HepG2 (cell line): ENCODE measurements at regions not wholly inside any gene's neighbourhood (a gene's known extent, or its start where the extent isn't known, plus 50 kb on each side); places are given as distances from the start of the nearest gene placed in this dataset.

ENCODE experiments used
- ATAC-seq: fragments of 200-7000 bp; cut with Tn5 transposase; 3 replicates; pipeline ENCODE4 v1.9.1; 2020; ENCODE audit warnings: mild to moderate bottlenecking, moderate library complexity
- BruUV-seq: library from RNA; stranded (reverse); fragments of 400-500 nt; replicated peaks from 2 replicates; lab custom pipeline; 2021; lab: Mats Ljungman, UMichigan
- CTCF ChIA-PET: fragments of 300-600 bp; formaldehyde crosslinking; extraction: SDS; loops from one replicate; lab custom pipeline; 2021; ENCODE audit warnings: low total read pairs, inconsistent platforms, low intra/inter-chr PET ratio; lab: Yijun Ruan, JAX
- POLR2A ChIA-PET: fragments of 350-600 bp; sonication (Branson Sonifier 250); formaldehyde crosslinking; loops from one replicate; lab custom pipeline; 2020; ENCODE audit warnings: antibody characterized with exemption, inconsistent platforms; lab: Yijun Ruan, JAX
- DNase-seq: peaks from one replicate; pipeline ENCODE4 v3.0.0-alpha.2; 2015; ENCODE audit warnings: low spot score
- FAIRE-seq: peaks from 3 replicates; lab custom pipeline; 2011; peaks lifted over from hg19 to GRCh38; lab: Jason Lieb, UNC
- H2AFZ ChIP-seq: one replicate; pipeline ENCODE4 v1.6.1; 2011; ENCODE audit warnings: low read length, inconsistent platforms
- H3K27ac ChIP-seq: fragments of 300-600 bp; 3 replicates; pipeline ENCODE4 v1.8.0; 2011; ENCODE audit warnings: mixed run types, mild to moderate bottlenecking, mixed read lengths, low read length, inconsistent platforms; ENCODE audit not compliant: insufficient read depth; ENCODE audit errors: extremely low read length
- H3K27me3 ChIP-seq, 2 experiments: fragments of 200-600 bp in 1 of 2; 2 replicates in 1 of 2; 3 replicates in 1 of 2; pipeline versions ENCODE4 v1.6.0 to v1.8.0; 2011; ENCODE audit warnings: low read length in 2 of 2, mild to moderate bottlenecking in 2 of 2, moderate library complexity in 2 of 2, inconsistent platforms in 1 of 2; ENCODE audit not compliant: insufficient read depth in 2 of 2, control insufficient read depth in 1 of 2
- H3K36me3 ChIP-seq, 2 experiments: fragments of 200-600 bp in 1 of 2; replicated peaks in 1 of 2; 2 replicates in 1 of 2; 3 replicates in 1 of 2; pipeline versions ENCODE4 v1.5.1 to v1.8.0; 2011; ENCODE audit warnings: low read length in 2 of 2, inconsistent platforms in 1 of 2; ENCODE audit not compliant: insufficient read depth in 2 of 2, control insufficient read depth in 1 of 2
- H3K4me1 ChIP-seq: 2 replicates; pipeline ENCODE4 v1.5.1; 2012; ENCODE audit warnings: low read length, inconsistent platforms; ENCODE audit not compliant: insufficient read depth
- H3K4me2 ChIP-seq: 2 replicates; pipeline ENCODE4 v1.6.0; 2011; ENCODE audit warnings: low read depth, low read length, inconsistent platforms
- H3K4me3 ChIP-seq, 3 experiments: fragments of 200-600 bp in 1 of 3; sonication (generic), shearing (Covaris generic) in 1 of 3; replicated peaks in 1 of 3; 2 replicates each; pipeline ENCODE4 v1.5.1; 2011 to 2016; ENCODE audit warnings: low read length in 3 of 3, inconsistent platforms in 2 of 3, low read depth in 2 of 3, mild to moderate bottlenecking in 2 of 3, control low read depth in 1 of 3, mixed read lengths in 1 of 3; ENCODE audit not compliant: insufficient read depth in 1 of 3
- H3K79me2 ChIP-seq: one replicate; pipeline ENCODE4 v1.6.1; 2011; ENCODE audit warnings: low read length, inconsistent platforms; ENCODE audit not compliant: insufficient read depth
- H3K9ac ChIP-seq: 2 replicates; pipeline ENCODE4 v1.6.0; 2011; ENCODE audit warnings: mild to moderate bottlenecking, low read depth, low read length, inconsistent platforms; ENCODE audit not compliant: insufficient read depth
- H3K9me3 ChIP-seq: 2 replicates; pipeline ENCODE4 v1.5.1; 2012; ENCODE audit warnings: mild to moderate bottlenecking, low read length
- H4K20me1 ChIP-seq: 2 replicates; pipeline ENCODE4 v1.6.0; 2011; ENCODE audit warnings: inconsistent platforms, mild to moderate bottlenecking, low read length, moderate library complexity; ENCODE audit not compliant: insufficient read depth
- ARID5B ChIP-seq: IDR thresholded peaks from 2 replicates; pipeline ENCODE4 v1.4.0; 2020; ENCODE audit warnings: mild to moderate bottlenecking, missing genetic modification reagents
- CTCF ChIP-seq: sonication (generic); formaldehyde crosslinking; IDR thresholded peaks from 2 replicates; pipeline ENCODE4 v1.5.0; 2020; ENCODE audit warnings: mild to moderate bottlenecking, missing genetic modification reagents, moderate library complexity
- MAZ ChIP-seq, 2 experiments: sonication (generic) in 1 of 2; formaldehyde crosslinking in 1 of 2; IDR thresholded peaks; 2 replicates each; pipeline versions ENCODE4 v1.5.0 to v1.6.1; 2012 to 2020; ENCODE audit warnings: low read depth in 2 of 2, mild to moderate bottlenecking in 2 of 2, borderline replicate concordance in 1 of 2, improper control_type of control experiment in 1 of 2, low read length in 1 of 2, missing genetic modification reagents in 1 of 2, moderate library complexity in 1 of 2
- RELA ChIP-seq: sonication (generic); formaldehyde crosslinking; IDR thresholded peaks from 2 replicates; pipeline ENCODE4 v1.4.0; 2020; ENCODE audit warnings: missing genetic modification reagents
- SOX5 ChIP-seq: IDR thresholded peaks from 2 replicates; pipeline ENCODE4 v1.6.1; 2016; ENCODE audit warnings: borderline replicate concordance
- ZFP36L1 ChIP-seq: sonication (generic); formaldehyde crosslinking; IDR thresholded peaks from 2 replicates; pipeline ENCODE4 v1.8.0; 2022; ENCODE audit warnings: mild to moderate bottlenecking, missing genetic modification reagents, moderate library complexity
- ZNF10 ChIP-seq: sonication (generic); formaldehyde crosslinking; IDR thresholded peaks from 2 replicates; pipeline ENCODE4 v1.4.0; 2020; ENCODE audit warnings: mild to moderate bottlenecking, low read depth, missing genetic modification reagents, borderline replicate concordance
- ZNF432 ChIP-seq: sonication (generic); formaldehyde crosslinking; IDR thresholded peaks from 2 replicates; pipeline ENCODE4 v1.5.0; 2020; ENCODE audit warnings: missing genetic modification reagents, mild to moderate bottlenecking, borderline replicate concordance
- ZNF564 ChIP-seq: sonication (generic); formaldehyde crosslinking; IDR thresholded peaks from 2 replicates; pipeline ENCODE4 v1.8.1; 2023; ENCODE audit warnings: mild to moderate bottlenecking, missing genetic modification reagents
- ZNF841 ChIP-seq: sonication (generic); formaldehyde crosslinking; IDR thresholded peaks from 2 replicates; pipeline ENCODE4 v1.8.1; 2023; ENCODE audit warnings: missing genetic modification reagents, borderline replicate concordance
- WGBS: methylation state at CpG from one replicate; pipeline ENCODE4 v1.1.6; 2017; ENCODE audit warnings: low lambda C conversion rate; 5-methylcytosine and 5-hydroxymethylcytosine counted together
- in situ Hi-C: cut with HindIII; loops from 2 replicates; pipeline ENCODE4 v1.10.0; 2017; ENCODE audit warnings: low pct_unique_long_range_greater_than_20kb; ENCODE audit not compliant: extremely low pct_ligation_motif_present
- intact Hi-C: fragments of 100-400 bp; cut with micrococcal nuclease; formaldehyde crosslinking; loops from one replicate; pipeline ENCODE4 v1.10.0; 2022; ENCODE audit not compliant: unreplicated experiment

- H3K4me3 ChIP-seq: no peak overlapping the region
- peaks cover 4 to 12% of the 10 kb centered on the region in 2 experiments; a peak in 2 of 5 replicates for H3K27me3 ChIP-seq
- TF ChIP-seq ZFP36L1 (CRISPR knock-in tag) (no peak), ZNF432 (CRISPR knock-in tag) (no peak), ZNF10 (CRISPR knock-in tag) (no peak), ZNF841 (CRISPR knock-in tag) (no peak)
- no peak for FAIRE-seq
- WGBS: 0% methylated on average over 2 of the region's 2 CpGs
- no peak for ATAC-seq
- no TSS peak for BruUV-seq
- DNase-seq: no peak
- no peaks in the 10 kb centered on the region for H3K9me3 ChIP-seq
- H3K36me3 ChIP-seq: no peaks in the 10 kb centered on the region
- CTCF ChIA-PET: no interaction called here
- no peak overlapping the region for H2AFZ ChIP-seq
- H3K4me1 ChIP-seq: no peaks in the 10 kb centered on the region
- POLR2A ChIA-PET: no interaction called here
- no peak overlapping the region for H3K27ac ChIP-seq
- no peaks in the 10 kb centered on the region for H4K20me1 ChIP-seq
- no peak overlapping the region for H3K4me2 ChIP-seq
- no peaks in the 10 kb centered on the region for H3K79me2 ChIP-seq
- H3K9ac ChIP-seq: no peak overlapping the region
- intact Hi-C loops (no loop called here), in situ Hi-C loops (no loop called here)
Measured at GRCh38 chr10:78382772-78383171, 349.1 kb downstream of the RPS24 start.

GRCh38 chr10:78383378-78384048, 349.9 kb downstream of the RPS24 start:
- H3K4me2 ChIP-seq: no peak overlapping the region
- H3K27me3 ChIP-seq: peaks cover 2 to 12% of the 10 kb centered on the region in 2 experiments; a peak in 2 of 5 replicates
- H3K9me3 ChIP-seq: no peaks in the 10 kb centered on the region
- WGBS: 80% methylated on average over 2 of the region's 2 CpGs
- DNase-seq (no peak), FAIRE-seq (no peak), ATAC-seq (no peak)
- H3K4me3 ChIP-seq: no peak overlapping the region
- ChIA-PET POLR2A (no interaction called here), CTCF (no interaction called here)
- no peaks in the 10 kb centered on the region for H3K4me1 ChIP-seq
- H4K20me1 ChIP-seq: no peaks in the 10 kb centered on the region
- no TSS peak for BruUV-seq
- H3K79me2 ChIP-seq: no peaks in the 10 kb centered on the region
- in situ Hi-C loops: no loop called here
- no peak overlapping the region for H2AFZ ChIP-seq
- no peaks in the 10 kb centered on the region for H3K36me3 ChIP-seq
- no peak overlapping the region for H3K27ac ChIP-seq
- no peak overlapping the region for H3K9ac ChIP-seq
- intact Hi-C loops: no loop called here
- no peak for TF ChIP-seq ARID5B (CRISPR knock-in tag)
- no peak for TF ChIP-seq RELA (CRISPR knock-in tag)
- no peak for TF ChIP-seq ZNF564 (CRISPR knock-in tag)
- TF ChIP-seq CTCF (CRISPR knock-in tag): no peak
- TF ChIP-seq SOX5 (CRISPR knock-in tag): no peak
- TF ChIP-seq MAZ (IDR thresholded peaks at IDR 0.05; ENCODE audit: borderline replicate concordance, low read depth, low read length): no peak
- TF ChIP-seq MAZ (CRISPR knock-in tag; IDR thresholded peaks at IDR 0.05; ENCODE audit: low read depth): no peak
